ENCODE measurements at regions not wholly inside any gene's neighbourhood (a gene's known extent, or its start where the extent isn't known, plus 50 kb on each side); places are given as distances from the start of the nearest gene placed in this dataset.

GRCh38 chr6:156024339-156024738, 568.7 kb upstream of the NOX3 start:
- TF ChIP-seq EZH2 (IDR thresholded peaks at IDR 0.05) (no peak), FOXP2 (optimal IDR thresholded peaks at IDR 0.05; ENCODE audit: control extremely low read depth, extremely low read length, insufficient read depth) (no peak)

All from SK-N-MC (cell line).